HL-60 (cell line): ENCODE measurements at regions not wholly inside any gene's neighbourhood (a gene's known extent, or its start where the extent isn't known, plus 50 kb on each side); places are given as distances from the start of the nearest gene placed in this dataset.
"Not testable (repeated sequence)": the region's sequence is repeated elsewhere in the genome, so short reads cannot be mapped to it uniquely, and the experiment has no call there.

Source experiments
- DNase-seq, 2 experiments: peaks; one replicate each; pipeline ENCODE4 v3.0.0-alpha.2; 2010 to 2020; ENCODE audit warnings: low read depth in 1 of 2, low spot score in 1 of 2
- H3K27ac ChIP-seq: fragments of 250-450 bp; sonication (Bioruptor Pico); replicated peaks from 2 replicates; pipeline ENCODE4 v1.5.1; 2020; ENCODE audit warnings: mild to moderate bottlenecking, moderate library complexity
- H3K27me3 ChIP-seq: fragments of 250-450 bp; sonication (Bioruptor Pico); 2 replicates; pipeline ENCODE4 v1.5.1; 2021; ENCODE audit warnings: mild to moderate bottlenecking, moderate library complexity; ENCODE audit not compliant: insufficient read depth, poor library complexity, severe bottlenecking
- H3K4me3 ChIP-seq: replicated peaks from 2 replicates; pipeline ENCODE4 v1.5.1; 2011; ENCODE audit warnings: mild to moderate bottlenecking, control low read depth, low read length; ENCODE audit not compliant: insufficient read depth
- GABPA ChIP-seq: IDR thresholded peaks from 2 replicates; pipeline ENCODE4 v1.6.1; 2012; ENCODE audit warnings: low read depth
- POLR2AphosphoS5 ChIP-seq: IDR thresholded peaks from 2 replicates; pipeline ENCODE4 v1.6.1; 2012; ENCODE audit warnings: low read depth
- SPI1 ChIP-seq: IDR thresholded peaks from 2 replicates; pipeline ENCODE4 v1.6.1; 2012; ENCODE audit warnings: low read depth, mild to moderate bottlenecking, borderline replicate concordance
- TF ChIP-seq, protein P1 (sequence below): IDR thresholded peaks from 2 replicates; pipeline ENCODE4 v1.6.1; 2012; ENCODE audit warnings: low read depth; ENCODE audit not compliant: insufficient replicate concordance
- TF ChIP-seq, protein P2 (sequence below): IDR thresholded peaks from one replicate; pipeline ENCODE4 v1.5.1; 2011; ENCODE audit warnings: low read length, control low read depth, inconsistent platforms; ENCODE audit not compliant: insufficient read depth

DNA sequence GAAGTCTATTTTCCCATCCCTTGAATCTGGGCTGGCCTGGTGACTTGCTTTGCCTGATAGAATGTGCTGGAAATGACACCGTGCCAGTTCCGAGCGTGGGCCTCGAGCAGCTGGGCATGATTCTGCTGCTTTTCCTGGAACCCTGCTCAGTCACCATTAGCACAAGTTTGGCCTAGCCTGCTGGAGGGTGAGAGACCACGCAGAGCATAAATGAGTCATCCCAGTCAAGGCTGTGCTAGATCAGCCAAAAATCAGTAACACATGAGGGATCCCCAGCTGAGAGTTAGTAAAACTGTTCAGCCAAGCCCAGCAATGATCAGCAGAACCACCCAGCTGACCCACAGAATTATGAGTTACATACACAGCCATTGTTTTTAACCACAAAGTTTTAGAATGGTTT, 74.8 kb upstream of the TOP1 start:
- no peak for DNase-seq
- Histone ChIP-seq H3K27ac (no peak overlapping the region), H3K27me3 (peaks cover 4% of the 10 kb centered on the region), H3K4me3 (no peak overlapping the region)
- TF ChIP-seq, protein P1, sequence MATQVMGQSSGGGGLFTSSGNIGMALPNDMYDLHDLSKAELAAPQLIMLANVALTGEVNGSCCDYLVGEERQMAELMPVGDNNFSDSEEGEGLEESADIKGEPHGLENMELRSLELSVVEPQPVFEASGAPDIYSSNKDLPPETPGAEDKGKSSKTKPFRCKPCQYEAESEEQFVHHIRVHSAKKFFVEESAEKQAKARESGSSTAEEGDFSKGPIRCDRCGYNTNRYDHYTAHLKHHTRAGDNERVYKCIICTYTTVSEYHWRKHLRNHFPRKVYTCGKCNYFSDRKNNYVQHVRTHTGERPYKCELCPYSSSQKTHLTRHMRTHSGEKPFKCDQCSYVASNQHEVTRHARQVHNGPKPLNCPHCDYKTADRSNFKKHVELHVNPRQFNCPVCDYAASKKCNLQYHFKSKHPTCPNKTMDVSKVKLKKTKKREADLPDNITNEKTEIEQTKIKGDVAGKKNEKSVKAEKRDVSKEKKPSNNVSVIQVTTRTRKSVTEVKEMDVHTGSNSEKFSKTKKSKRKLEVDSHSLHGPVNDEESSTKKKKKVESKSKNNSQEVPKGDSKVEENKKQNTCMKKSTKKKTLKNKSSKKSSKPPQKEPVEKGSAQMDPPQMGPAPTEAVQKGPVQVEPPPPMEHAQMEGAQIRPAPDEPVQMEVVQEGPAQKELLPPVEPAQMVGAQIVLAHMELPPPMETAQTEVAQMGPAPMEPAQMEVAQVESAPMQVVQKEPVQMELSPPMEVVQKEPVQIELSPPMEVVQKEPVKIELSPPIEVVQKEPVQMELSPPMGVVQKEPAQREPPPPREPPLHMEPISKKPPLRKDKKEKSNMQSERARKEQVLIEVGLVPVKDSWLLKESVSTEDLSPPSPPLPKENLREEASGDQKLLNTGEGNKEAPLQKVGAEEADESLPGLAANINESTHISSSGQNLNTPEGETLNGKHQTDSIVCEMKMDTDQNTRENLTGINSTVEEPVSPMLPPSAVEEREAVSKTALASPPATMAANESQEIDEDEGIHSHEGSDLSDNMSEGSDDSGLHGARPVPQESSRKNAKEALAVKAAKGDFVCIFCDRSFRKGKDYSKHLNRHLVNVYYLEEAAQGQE, result no peak
- TF ChIP-seq, protein P2, sequence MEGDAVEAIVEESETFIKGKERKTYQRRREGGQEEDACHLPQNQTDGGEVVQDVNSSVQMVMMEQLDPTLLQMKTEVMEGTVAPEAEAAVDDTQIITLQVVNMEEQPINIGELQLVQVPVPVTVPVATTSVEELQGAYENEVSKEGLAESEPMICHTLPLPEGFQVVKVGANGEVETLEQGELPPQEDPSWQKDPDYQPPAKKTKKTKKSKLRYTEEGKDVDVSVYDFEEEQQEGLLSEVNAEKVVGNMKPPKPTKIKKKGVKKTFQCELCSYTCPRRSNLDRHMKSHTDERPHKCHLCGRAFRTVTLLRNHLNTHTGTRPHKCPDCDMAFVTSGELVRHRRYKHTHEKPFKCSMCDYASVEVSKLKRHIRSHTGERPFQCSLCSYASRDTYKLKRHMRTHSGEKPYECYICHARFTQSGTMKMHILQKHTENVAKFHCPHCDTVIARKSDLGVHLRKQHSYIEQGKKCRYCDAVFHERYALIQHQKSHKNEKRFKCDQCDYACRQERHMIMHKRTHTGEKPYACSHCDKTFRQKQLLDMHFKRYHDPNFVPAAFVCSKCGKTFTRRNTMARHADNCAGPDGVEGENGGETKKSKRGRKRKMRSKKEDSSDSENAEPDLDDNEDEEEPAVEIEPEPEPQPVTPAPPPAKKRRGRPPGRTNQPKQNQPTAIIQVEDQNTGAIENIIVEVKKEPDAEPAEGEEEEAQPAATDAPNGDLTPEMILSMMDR, result no peak
- TF ChIP-seq GABPA (no peak), POLR2AphosphoS5 (no peak)

DNA sequence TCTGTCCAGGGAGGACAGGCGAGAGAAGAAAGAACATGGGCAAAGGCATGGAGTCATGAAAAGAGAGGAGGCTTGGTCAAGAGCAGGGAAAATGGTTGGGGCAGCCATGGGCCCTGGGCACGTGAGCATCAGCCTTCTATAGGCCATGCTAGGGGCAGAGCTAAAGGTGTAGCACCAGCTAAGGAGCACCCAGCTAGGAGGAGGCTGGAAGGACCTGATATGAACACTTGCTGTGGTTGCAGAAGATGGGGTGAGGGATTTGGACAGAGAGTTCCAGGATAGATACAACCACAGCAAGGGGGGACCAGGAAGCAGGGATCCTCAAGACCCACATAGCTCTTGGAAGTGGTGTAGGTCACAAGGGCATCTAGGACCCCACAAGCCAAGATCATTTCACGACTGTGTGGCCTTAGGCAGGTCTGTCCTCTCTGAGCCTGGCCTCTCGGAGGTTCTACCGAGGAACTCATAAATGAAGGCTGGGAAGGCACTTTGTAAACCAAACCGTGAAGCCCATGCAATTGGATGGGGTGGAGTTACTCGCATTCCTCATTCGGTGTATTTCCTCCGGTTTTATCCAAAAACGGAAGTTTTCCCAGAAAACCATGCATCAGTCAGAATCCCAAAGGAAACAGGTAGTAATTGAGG, 74.0 kb upstream of the TOP1 start:
- H3K4me3 ChIP-seq, result no peak overlapping the region
- H3K27ac ChIP-seq, result no peak overlapping the region
- TF ChIP-seq POLR2AphosphoS5 (no peak), GABPA (no peak), SPI1 (no peak)
- TF ChIP-seq, protein P2, result no peak
- TF ChIP-seq, protein P1, result no peak
- H3K27me3 ChIP-seq, result no peaks in the 10 kb centered on the region
- no peak for DNase-seq

DNA sequence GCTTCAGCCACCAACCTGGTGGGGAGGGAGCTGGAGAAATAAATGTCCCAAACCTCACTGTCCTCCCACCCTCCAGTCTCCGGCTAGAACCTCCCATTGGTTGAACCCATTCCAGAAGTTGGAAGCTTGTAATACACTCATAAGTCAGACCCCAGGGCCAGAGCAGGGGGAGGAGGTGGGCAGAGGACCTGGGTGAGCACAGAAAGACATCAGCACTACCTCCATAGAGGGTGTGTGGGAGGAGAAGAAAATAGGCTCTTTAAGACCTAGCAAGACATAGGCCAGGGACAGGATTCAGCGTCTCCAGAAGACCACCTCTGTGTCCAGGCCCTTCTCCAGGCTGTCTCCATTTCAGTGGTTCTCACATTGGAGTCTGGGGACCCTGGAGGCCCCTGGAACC, 73.3 kb upstream of the TOP1 start:
- no peaks in the 10 kb centered on the region for H3K27me3 ChIP-seq
- no peak for DNase-seq
- H3K27ac ChIP-seq, result no peak overlapping the region
- TF ChIP-seq, protein P2, result no peak
- TF ChIP-seq POLR2AphosphoS5 (no peak), GABPA (no peak), SPI1 (no peak)
- TF ChIP-seq, protein P1, result no peak
- no peak overlapping the region for H3K4me3 ChIP-seq

DNA sequence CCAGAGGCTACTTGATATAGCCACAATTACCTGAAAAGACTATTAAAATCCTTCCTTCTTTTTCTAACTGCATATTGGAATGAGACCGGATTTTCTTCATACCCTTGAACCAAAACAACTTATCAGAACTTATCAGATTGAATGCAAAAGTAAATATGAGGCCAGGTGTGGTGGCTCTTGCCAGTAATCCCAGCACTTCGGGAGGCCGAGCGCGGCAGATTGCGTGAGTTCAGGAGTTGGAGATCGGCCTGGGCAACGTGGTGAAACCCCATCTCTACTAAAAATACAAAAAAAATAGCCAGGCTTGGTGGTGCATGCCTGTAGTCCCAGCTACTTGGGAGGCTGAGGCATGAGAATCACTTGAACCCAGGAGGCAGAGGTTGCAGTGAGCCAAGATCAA, 72.8 kb upstream of the TOP1 start:
- H3K4me3 ChIP-seq, H3K27me3 ChIP-seq, DNase-seq, H3K27ac ChIP-seq: not testable (repeated sequence)
